DOHH2 (cell line): ENCODE measurements at regions not wholly inside any gene's neighbourhood (a gene's known extent, or its start where the extent isn't known, plus 50 kb on each side); places are given as distances from the start of the nearest gene placed in this dataset.

ENCODE experiments used
- H3F3A ChIP-seq: fragments of 200-600 bp; sonication (generic), shearing (Covaris generic); 2 replicates; pipeline ENCODE4 v1.6.0; 2016; ENCODE audit warnings: antibody characterized with exemption, mild to moderate bottlenecking; ENCODE audit not compliant: control insufficient read depth, insufficient read depth
- H3K27ac ChIP-seq: fragments of 200-600 bp; sonication (generic); 2 replicates; pipeline ENCODE4 v1.5.1; 2014; ENCODE audit warnings: low read depth, mild to moderate bottlenecking, low read length, moderate library complexity
- H3K27me3 ChIP-seq: fragments of 200-600 bp; sonication (generic); 2 replicates; pipeline ENCODE4 v1.6.1; 2014; ENCODE audit warnings: mild to moderate bottlenecking, low read length, mixed read lengths; ENCODE audit not compliant: control insufficient read depth
- H3K36me3 ChIP-seq: fragments of 200-600 bp; sonication (generic); 2 replicates; pipeline ENCODE4 v1.6.1; 2014; ENCODE audit warnings: mild to moderate bottlenecking, low read length, moderate library complexity, mixed read lengths; ENCODE audit not compliant: control insufficient read depth
- H3K4me1 ChIP-seq: fragments of 200-600 bp; sonication (generic); 2 replicates; pipeline ENCODE4 v1.6.1; 2014; ENCODE audit warnings: mild to moderate bottlenecking, low read length, mixed read lengths; ENCODE audit not compliant: control insufficient read depth
- H3K4me2 ChIP-seq: fragments of 200-600 bp; sonication (generic); 2 replicates; pipeline ENCODE4 v1.6.0; 2014; ENCODE audit warnings: mild to moderate bottlenecking, low read length, moderate library complexity
- H3K4me3 ChIP-seq: fragments of 200-600 bp; sonication (generic); 2 replicates; pipeline ENCODE4 v1.5.1; 2014; ENCODE audit warnings: mild to moderate bottlenecking, low read length, mixed read lengths
- H3K79me2 ChIP-seq: fragments of 200-600 bp; sonication (generic); 2 replicates; pipeline ENCODE4 v1.6.1; 2014; ENCODE audit warnings: mild to moderate bottlenecking, low read length, mixed read lengths; ENCODE audit not compliant: control insufficient read depth
- H3K9me2 ChIP-seq: fragments of 200-600 bp; sonication (generic); replicated peaks from 2 replicates; pipeline ENCODE4 v1.6.1; 2014; ENCODE audit warnings: mild to moderate bottlenecking, low read length, mixed read lengths; ENCODE audit not compliant: control insufficient read depth
- H3K9me3 ChIP-seq: fragments of 200-600 bp; sonication (generic); 2 replicates; pipeline ENCODE4 v1.6.1; 2014; ENCODE audit warnings: antibody characterized with exemption, low read length, mixed read lengths; ENCODE audit not compliant: control insufficient read depth, insufficient read depth
- H4K20me1 ChIP-seq: fragments of 200-600 bp; sonication (generic); 2 replicates; pipeline ENCODE4 v1.6.0; 2014; ENCODE audit warnings: low read depth, mild to moderate bottlenecking, antibody characterized with exemption, low read length, moderate library complexity; ENCODE audit not compliant: control insufficient read depth, insufficient read depth
- CTCF ChIP-seq: fragments of 200-600 bp; sonication (generic); IDR thresholded peaks from one replicate; pipeline ENCODE4 v1.5.1; 2014; ENCODE audit warnings: antibody characterized with exemption, mild to moderate bottlenecking, low read depth, low read length; ENCODE audit not compliant: poor library complexity, severe bottlenecking
- EZH2phosphoT487 ChIP-seq: fragments of 200-600 bp; sonication (generic); IDR thresholded peaks from 2 replicates; pipeline ENCODE4 v1.6.1; 2017; ENCODE audit warnings: borderline replicate concordance, mild to moderate bottlenecking, antibody characterized with exemption, low read length, moderate library complexity, mixed read lengths

DNA sequence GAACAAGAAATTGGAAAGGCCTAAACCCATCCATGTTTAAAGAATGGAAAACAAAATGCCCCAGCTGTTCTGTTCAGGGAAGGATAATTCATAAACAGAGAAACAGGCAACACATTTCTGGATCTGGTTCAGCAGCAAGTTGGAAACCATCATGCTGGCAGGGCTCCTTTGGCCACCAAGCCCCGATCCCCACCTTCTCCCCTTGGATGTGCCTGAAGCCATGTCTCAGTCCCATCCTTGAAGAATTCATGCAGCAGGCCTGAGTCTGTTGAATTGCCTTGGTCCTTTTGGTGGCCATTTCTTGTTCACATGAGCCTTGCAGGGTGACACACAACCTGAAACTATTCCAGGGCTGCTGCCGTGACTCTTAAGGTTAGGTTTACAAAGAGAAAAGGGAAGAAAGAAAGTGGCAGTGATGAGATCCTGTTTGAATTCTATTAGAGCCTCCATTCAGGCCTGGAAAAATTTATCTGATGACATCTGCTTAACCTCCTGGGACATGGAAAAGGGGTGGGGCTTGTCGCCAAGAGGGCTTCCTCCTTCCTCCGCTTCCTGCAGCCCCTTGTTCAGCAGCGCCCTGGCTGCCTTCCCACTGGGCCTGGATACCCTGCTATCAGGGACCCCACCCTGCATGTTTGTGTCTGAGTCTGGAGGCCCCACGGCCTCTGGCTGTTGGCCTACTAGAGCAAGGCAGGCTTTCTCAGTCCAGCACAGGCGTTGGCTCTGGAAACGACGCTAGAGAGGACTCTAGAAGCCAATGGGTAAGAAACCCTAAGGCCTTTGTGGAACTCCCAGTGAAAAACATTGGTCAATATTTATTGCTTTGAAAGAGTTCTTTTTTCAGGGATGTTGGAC lies 341.9 kb downstream of the C12orf75 start:
- Histone ChIP-seq H3K4me1 (no peaks in the 10 kb centered on the region), H3K9me3 (no peaks in the 10 kb centered on the region; the same call in 1 of the 2 replicates), H3K27me3 (no peaks in the 10 kb centered on the region), H3K4me2 (no peak overlapping the region), H3K36me3 (no peaks in the 10 kb centered on the region), H3K79me2 (no peaks in the 10 kb centered on the region), H3K27ac (no peak overlapping the region), H3K4me3 (no peak overlapping the region), H3F3A (no peaks in the 10 kb centered on the region), H3K9me2 (no peaks in the 10 kb centered on the region), H4K20me1 (no peaks in the 10 kb centered on the region)
- TF ChIP-seq CTCF (no peak), EZH2phosphoT487 (no peak)

- TF ChIP-seq CTCF (no peak), EZH2phosphoT487 (no peak)
- Histone ChIP-seq H3K27me3 (no peaks in the 10 kb centered on the region), H3K79me2 (no peaks in the 10 kb centered on the region), H3K27ac (no peak overlapping the region), H3K36me3 (no peaks in the 10 kb centered on the region), H3K9me2 (no peaks in the 10 kb centered on the region), H3K9me3 (no peaks in the 10 kb centered on the region; the same call in 1 of the 2 replicates), H3K4me2 (no peak overlapping the region), H3K4me3 (no peak overlapping the region), H4K20me1 (no peaks in the 10 kb centered on the region), H3F3A (no peaks in the 10 kb centered on the region), H3K4me1 (no peaks in the 10 kb centered on the region)
These were observed 344.6 kb downstream of the C12orf75 start for GRCh38 chr12:105674871-105675699.

GRCh38 chr12:105676694-105677093 lies 346.2 kb downstream of the C12orf75 start:
- Histone ChIP-seq H3K9me2 (no peaks in the 10 kb centered on the region), H3K27me3 (no peaks in the 10 kb centered on the region), H3K4me1 (no peaks in the 10 kb centered on the region), H4K20me1 (no peaks in the 10 kb centered on the region), H3K4me3 (no peak overlapping the region), H3K79me2 (no peaks in the 10 kb centered on the region), H3K4me2 (no peak overlapping the region), H3K27ac (no peak overlapping the region), H3K9me3 (no peaks in the 10 kb centered on the region; the same call in 1 of the 2 replicates), H3F3A (no peaks in the 10 kb centered on the region), H3K36me3 (no peaks in the 10 kb centered on the region)
- TF ChIP-seq CTCF (no peak), EZH2phosphoT487 (no peak)
